ENCODE measurements at regions not wholly inside any gene's neighbourhood (a gene's known extent, or its start where the extent isn't known, plus 50 kb on each side); places are given as distances from the start of the nearest gene placed in this dataset.

GRCh38 chr3:86748015-86748414, 242.9 kb downstream of the VGLL3 start:
- TF ChIP-seq ELF4 (CRISPR knock-in tag; IDR thresholded peaks at IDR 0.05; ENCODE audit: low read depth) = no peak
- TF ChIP-seq NR2C2 (CRISPR knock-in tag; IDR thresholded peaks at IDR 0.05) = no peak
- TF ChIP-seq JUN (CRISPR knock-in tag; IDR thresholded peaks at IDR 0.05) = no peak
- TF ChIP-seq ZNF232 (CRISPR knock-in tag; IDR thresholded peaks at IDR 0.05) = no peak
- no peak for TF ChIP-seq EMX1 (CRISPR knock-in tag; IDR thresholded peaks at IDR 0.05)
- no peak for TF ChIP-seq FOXK1 (CRISPR knock-in tag; IDR thresholded peaks at IDR 0.05)
- TF ChIP-seq, protein P1, sequence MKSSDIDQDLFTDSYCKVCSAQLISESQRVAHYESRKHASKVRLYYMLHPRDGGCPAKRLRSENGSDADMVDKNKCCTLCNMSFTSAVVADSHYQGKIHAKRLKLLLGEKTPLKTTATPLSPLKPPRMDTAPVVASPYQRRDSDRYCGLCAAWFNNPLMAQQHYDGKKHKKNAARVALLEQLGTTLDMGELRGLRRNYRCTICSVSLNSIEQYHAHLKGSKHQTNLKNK (CRISPR knock-in tag; IDR thresholded peaks at IDR 0.05) = no peak
- TF ChIP-seq, protein P2, sequence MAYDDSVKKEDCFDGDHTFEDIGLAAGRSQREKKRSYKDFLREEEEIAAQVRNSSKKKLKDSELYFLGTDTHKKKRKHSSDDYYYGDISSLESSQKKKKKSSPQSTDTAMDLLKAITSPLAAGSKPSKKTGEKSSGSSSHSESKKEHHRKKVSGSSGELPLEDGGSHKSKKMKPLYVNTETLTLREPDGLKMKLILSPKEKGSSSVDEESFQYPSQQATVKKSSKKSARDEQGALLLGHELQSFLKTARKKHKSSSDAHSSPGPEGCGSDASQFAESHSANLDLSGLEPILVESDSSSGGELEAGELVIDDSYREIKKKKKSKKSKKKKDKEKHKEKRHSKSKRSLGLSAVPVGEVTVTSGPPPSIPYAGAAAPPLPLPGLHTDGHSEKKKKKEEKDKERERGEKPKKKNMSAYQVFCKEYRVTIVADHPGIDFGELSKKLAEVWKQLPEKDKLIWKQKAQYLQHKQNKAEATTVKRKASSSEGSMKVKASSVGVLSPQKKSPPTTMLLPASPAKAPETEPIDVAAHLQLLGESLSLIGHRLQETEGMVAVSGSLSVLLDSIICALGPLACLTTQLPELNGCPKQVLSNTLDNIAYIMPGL (CRISPR knock-in tag; IDR thresholded peaks at IDR 0.05) = no peak
- TF ChIP-seq RELA (CRISPR knock-in tag; IDR thresholded peaks at IDR 0.05; ENCODE audit: borderline replicate concordance) = no peak
- TF ChIP-seq, protein P3, sequence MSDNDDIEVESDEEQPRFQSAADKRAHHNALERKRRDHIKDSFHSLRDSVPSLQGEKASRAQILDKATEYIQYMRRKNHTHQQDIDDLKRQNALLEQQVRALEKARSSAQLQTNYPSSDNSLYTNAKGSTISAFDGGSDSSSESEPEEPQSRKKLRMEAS (CRISPR knock-in tag; IDR thresholded peaks at IDR 0.05) = no peak
- TF ChIP-seq ZNF671 (CRISPR knock-in tag; IDR thresholded peaks at IDR 0.05) = no peak
- TF ChIP-seq, protein P4, sequence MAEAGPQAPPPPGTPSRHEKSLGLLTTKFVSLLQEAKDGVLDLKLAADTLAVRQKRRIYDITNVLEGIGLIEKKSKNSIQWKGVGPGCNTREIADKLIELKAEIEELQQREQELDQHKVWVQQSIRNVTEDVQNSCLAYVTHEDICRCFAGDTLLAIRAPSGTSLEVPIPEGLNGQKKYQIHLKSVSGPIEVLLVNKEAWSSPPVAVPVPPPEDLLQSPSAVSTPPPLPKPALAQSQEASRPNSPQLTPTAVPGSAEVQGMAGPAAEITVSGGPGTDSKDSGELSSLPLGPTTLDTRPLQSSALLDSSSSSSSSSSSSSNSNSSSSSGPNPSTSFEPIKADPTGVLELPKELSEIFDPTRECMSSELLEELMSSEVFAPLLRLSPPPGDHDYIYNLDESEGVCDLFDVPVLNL (CRISPR knock-in tag; IDR thresholded peaks at IDR 0.05; ENCODE audit: borderline replicate concordance, low read depth) = no peak
- TF ChIP-seq ZSCAN18 (CRISPR knock-in tag; IDR thresholded peaks at IDR 0.05) = no peak
- no peak for TF ChIP-seq HMGA2 (CRISPR knock-in tag; IDR thresholded peaks at IDR 0.05)
- TF ChIP-seq, protein P5, sequence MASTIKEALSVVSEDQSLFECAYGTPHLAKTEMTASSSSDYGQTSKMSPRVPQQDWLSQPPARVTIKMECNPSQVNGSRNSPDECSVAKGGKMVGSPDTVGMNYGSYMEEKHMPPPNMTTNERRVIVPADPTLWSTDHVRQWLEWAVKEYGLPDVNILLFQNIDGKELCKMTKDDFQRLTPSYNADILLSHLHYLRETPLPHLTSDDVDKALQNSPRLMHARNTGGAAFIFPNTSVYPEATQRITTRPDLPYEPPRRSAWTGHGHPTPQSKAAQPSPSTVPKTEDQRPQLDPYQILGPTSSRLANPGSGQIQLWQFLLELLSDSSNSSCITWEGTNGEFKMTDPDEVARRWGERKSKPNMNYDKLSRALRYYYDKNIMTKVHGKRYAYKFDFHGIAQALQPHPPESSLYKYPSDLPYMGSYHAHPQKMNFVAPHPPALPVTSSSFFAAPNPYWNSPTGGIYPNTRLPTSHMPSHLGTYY (CRISPR knock-in tag; IDR thresholded peaks at IDR 0.05) = no peak
- TF ChIP-seq ATF6 (CRISPR knock-in tag; IDR thresholded peaks at IDR 0.05) = no peak
- TF ChIP-seq E2F5 (CRISPR knock-in tag; IDR thresholded peaks at IDR 0.05) = no peak
- no peak for TF ChIP-seq ETV6 (CRISPR knock-in tag; IDR thresholded peaks at IDR 0.05)
- POLR2A ChIA-PET = no interaction called here

More at GRCh38 chr3:86748015-86748414, 242.9 kb downstream of the VGLL3 start:
- Mint-ChIP-seq H3K4me1 (no peaks in the 10 kb centered on the region), H3K4me3 (no peak overlapping the region), H3K27me3 (ENCODE audit: low read depth) (no peaks in the 10 kb centered on the region), H3K9me3 (peaks cover 36% of the 10 kb centered on the region), H3K36me3 (no peaks in the 10 kb centered on the region), H3K27ac (no peak overlapping the region)
- DNase-seq (ENCODE audit: low spot score) (no peak), ATAC-seq (no peak)
- CTCF ChIA-PET = no interaction called here

All from WTC11 (cell line).